ENCODE measurements at regions not wholly inside any gene's neighbourhood (a gene's known extent, or its start where the extent isn't known, plus 50 kb on each side); places are given as distances from the start of the nearest gene placed in this dataset.

DNA sequence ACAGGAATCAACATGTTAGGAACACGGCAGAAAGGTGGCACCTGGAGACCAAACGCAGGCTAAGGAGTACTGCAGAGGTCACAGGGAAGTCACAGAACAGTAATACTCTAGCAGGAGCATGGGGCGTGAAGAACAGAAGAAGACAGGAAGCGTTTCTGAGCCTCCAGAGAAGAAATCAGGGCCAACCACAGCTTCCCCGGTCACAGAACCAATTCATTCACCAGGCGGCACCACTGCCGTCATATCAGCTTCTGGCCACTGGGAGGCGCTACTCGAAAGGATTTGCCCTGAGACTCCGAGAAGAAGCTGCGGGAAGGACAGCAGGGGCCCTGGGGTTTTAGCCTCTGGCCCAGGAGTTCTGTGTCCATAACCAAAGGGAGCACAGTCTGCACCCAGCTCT is 78.0 kb upstream of the DRD5 start:
- TF ChIP-seq, protein P1, sequence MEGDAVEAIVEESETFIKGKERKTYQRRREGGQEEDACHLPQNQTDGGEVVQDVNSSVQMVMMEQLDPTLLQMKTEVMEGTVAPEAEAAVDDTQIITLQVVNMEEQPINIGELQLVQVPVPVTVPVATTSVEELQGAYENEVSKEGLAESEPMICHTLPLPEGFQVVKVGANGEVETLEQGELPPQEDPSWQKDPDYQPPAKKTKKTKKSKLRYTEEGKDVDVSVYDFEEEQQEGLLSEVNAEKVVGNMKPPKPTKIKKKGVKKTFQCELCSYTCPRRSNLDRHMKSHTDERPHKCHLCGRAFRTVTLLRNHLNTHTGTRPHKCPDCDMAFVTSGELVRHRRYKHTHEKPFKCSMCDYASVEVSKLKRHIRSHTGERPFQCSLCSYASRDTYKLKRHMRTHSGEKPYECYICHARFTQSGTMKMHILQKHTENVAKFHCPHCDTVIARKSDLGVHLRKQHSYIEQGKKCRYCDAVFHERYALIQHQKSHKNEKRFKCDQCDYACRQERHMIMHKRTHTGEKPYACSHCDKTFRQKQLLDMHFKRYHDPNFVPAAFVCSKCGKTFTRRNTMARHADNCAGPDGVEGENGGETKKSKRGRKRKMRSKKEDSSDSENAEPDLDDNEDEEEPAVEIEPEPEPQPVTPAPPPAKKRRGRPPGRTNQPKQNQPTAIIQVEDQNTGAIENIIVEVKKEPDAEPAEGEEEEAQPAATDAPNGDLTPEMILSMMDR (IDR thresholded peaks at IDR 0.05; ENCODE audit: insufficient read depth, low read depth, low read length), result peak; percentile 42
- no peak for TF ChIP-seq EZH2 (IDR thresholded peaks at IDR 0.05; ENCODE audit: insufficient read depth, low read length)
